ENCODE measurements at regions not wholly inside any gene's neighbourhood (a gene's known extent, or its start where the extent isn't known, plus 50 kb on each side); places are given as distances from the start of the nearest gene placed in this dataset.

GRCh38 chr18:52200921-52201663, 138.9 kb upstream of the DCC start:
- TF ChIP-seq CTCF (IDR thresholded peaks at IDR 0.05 in 2 of 3, conservative IDR thresholded peaks at IDR 0.05 in 1 of 3; ENCODE audit: control insufficient read depth in 2 of 3, extremely low read depth in 1 of 3, insufficient read depth in 1 of 3, low read depth in 3 of 3, low read length in 3 of 3) = no peak
- no peak for TF ChIP-seq RELA (IDR thresholded peaks at IDR 0.05; ENCODE audit: borderline replicate concordance, partially characterized antibody)

All from GM12878 (cell line).